ENCODE measurements at regions not wholly inside any gene's neighbourhood (a gene's known extent, or its start where the extent isn't known, plus 50 kb on each side); places are given as distances from the start of the nearest gene placed in this dataset.

GRCh38 chr2:145029873-145030272, 510.0 kb upstream of the ZEB2 start:
- Histone ChIP-seq H4K20me1 (ENCODE audit: control insufficient read depth, extremely low read depth, insufficient read depth, low read length) (no peaks in the 10 kb centered on the region), H3K4me3 (replicated peaks in 1 of 4; ENCODE audit: control extremely low read depth in 1 of 4, insufficient read depth in 1 of 4, low read depth in 3 of 4, low read length in 4 of 4) (peak overlapping the region in 1 of 4 experiments; percentile 13), H3K4me1 (ENCODE audit: control insufficient read depth, extremely low read depth, insufficient read depth, low read length) (peaks cover 12% of the 10 kb centered on the region), H2AFZ (ENCODE audit: low read length) (peak overlapping the region; percentile 80), H3K36me3 (ENCODE audit: control insufficient read depth, insufficient read depth, low read length) (no peaks in the 10 kb centered on the region), H3K27ac (ENCODE audit: insufficient read depth, low read length) (peak overlapping the region; percentile 44), H3K9me3 (ENCODE audit: control insufficient read depth, insufficient read depth, low read depth, low read length) (no peaks in the 10 kb centered on the region), H3K27me3 (ENCODE audit: control insufficient read depth, insufficient read depth, low read length) (no peaks in the 10 kb centered on the region), H3K4me2 (ENCODE audit: extremely low read depth, insufficient read depth, low read length) (peak overlapping the region; percentile 64), H3K79me2 (ENCODE audit: control insufficient read depth, insufficient read depth, low read length) (no peaks in the 10 kb centered on the region), H3K9ac (ENCODE audit: insufficient read depth, low read length) (no peak overlapping the region)
- TF ChIP-seq EZH2 (IDR thresholded peaks at IDR 0.05; ENCODE audit: low read length, missing control alignments), result no peak
- TF ChIP-seq, protein P1, sequence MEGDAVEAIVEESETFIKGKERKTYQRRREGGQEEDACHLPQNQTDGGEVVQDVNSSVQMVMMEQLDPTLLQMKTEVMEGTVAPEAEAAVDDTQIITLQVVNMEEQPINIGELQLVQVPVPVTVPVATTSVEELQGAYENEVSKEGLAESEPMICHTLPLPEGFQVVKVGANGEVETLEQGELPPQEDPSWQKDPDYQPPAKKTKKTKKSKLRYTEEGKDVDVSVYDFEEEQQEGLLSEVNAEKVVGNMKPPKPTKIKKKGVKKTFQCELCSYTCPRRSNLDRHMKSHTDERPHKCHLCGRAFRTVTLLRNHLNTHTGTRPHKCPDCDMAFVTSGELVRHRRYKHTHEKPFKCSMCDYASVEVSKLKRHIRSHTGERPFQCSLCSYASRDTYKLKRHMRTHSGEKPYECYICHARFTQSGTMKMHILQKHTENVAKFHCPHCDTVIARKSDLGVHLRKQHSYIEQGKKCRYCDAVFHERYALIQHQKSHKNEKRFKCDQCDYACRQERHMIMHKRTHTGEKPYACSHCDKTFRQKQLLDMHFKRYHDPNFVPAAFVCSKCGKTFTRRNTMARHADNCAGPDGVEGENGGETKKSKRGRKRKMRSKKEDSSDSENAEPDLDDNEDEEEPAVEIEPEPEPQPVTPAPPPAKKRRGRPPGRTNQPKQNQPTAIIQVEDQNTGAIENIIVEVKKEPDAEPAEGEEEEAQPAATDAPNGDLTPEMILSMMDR (conservative IDR thresholded peaks at IDR 0.05 in 1 of 2, IDR thresholded peaks at IDR 0.05 in 1 of 2; ENCODE audit: low read depth in 1 of 2, low read length in 2 of 2), result no peak
- no peak for DNase-seq (ENCODE audit: low read depth in 2 of 2)

DNA sequence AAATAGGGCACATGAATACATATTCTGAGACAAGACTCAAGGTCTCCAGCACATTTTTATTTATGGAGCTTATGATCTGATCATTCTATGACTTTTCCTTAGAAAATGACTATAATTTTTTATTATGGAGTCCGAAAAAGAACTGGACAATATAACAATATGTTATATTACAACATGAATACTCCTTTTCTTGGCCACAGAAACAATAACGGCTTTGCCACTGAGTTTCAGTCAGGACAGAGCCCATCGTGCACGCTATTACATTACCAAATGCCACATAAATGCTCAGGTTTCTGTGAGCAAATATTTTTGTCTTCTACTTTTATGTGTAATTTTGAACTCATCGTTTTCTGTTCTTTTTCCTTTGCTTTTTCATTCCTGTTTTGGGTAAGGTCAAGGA, 509.2 kb upstream of the ZEB2 start:
- Histone ChIP-seq H3K9me3 (ENCODE audit: control insufficient read depth, insufficient read depth, low read depth, low read length) (no peaks in the 10 kb centered on the region), H3K4me2 (ENCODE audit: extremely low read depth, insufficient read depth, low read length) (peak overlapping the region; percentile 27), H3K4me1 (ENCODE audit: control insufficient read depth, extremely low read depth, insufficient read depth, low read length) (peaks cover 12% of the 10 kb centered on the region), H3K4me3 (replicated peaks in 1 of 4; ENCODE audit: control extremely low read depth in 1 of 4, insufficient read depth in 1 of 4, low read depth in 3 of 4, low read length in 4 of 4) (no peak overlapping the region), H3K36me3 (ENCODE audit: control insufficient read depth, insufficient read depth, low read length) (no peaks in the 10 kb centered on the region), H3K79me2 (ENCODE audit: control insufficient read depth, insufficient read depth, low read length) (no peaks in the 10 kb centered on the region), H3K27me3 (ENCODE audit: control insufficient read depth, insufficient read depth, low read length) (no peaks in the 10 kb centered on the region), H2AFZ (ENCODE audit: low read length) (no peak overlapping the region), H3K9ac (ENCODE audit: insufficient read depth, low read length) (no peak overlapping the region), H3K27ac (ENCODE audit: insufficient read depth, low read length) (no peak overlapping the region), H4K20me1 (ENCODE audit: control insufficient read depth, extremely low read depth, insufficient read depth, low read length) (no peaks in the 10 kb centered on the region)
- TF ChIP-seq, protein P1 (conservative IDR thresholded peaks at IDR 0.05 in 1 of 2, IDR thresholded peaks at IDR 0.05 in 1 of 2; ENCODE audit: low read depth in 1 of 2, low read length in 2 of 2), result no peak
- TF ChIP-seq EZH2 (IDR thresholded peaks at IDR 0.05; ENCODE audit: low read length, missing control alignments), result no peak
- DNase-seq (ENCODE audit: low read depth in 2 of 2), result no peak

DNA sequence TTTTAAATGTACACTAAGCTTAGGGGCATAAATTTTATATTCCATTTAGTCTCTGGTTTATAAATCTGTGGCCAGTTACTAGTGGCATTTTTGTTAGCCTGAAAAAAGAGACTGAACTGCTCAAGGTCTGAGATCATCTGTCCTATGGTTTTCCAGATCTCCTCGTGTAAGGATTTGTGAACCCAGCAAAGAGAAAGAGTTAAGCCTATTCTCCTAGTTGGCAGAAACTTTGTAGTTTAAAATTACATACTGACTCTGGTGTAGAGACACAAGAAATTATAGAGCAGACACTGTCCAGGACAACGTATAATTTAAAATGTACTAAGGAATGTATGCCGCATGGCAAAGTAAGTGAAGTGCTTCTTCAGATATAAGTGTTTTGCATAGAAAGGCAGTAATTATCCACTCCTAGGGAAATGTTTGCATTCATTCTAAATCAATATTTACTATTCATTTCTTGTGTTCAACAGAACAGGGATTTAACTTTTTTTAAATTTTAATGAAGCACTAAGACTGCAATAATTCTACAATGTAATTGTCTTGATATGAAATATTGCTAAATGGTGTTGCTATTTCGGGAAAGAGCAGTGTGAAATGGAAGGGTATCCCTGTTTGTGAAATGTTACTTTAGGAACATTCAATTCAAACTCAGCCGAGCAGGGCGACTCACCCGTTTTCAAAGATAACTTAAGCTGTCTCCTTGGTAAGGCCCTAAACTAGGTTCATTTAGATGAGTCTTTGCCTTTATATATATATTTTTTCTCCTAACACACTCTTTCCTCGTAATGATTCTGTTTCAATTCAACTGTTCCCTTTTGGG, 508.4 kb upstream of the ZEB2 start:
- Histone ChIP-seq H3K4me2 (ENCODE audit: extremely low read depth, insufficient read depth, low read length) (peak overlapping the region; percentile 78), H3K27ac (ENCODE audit: insufficient read depth, low read length) (peak overlapping the region; percentile 47), H3K4me3 (replicated peaks in 1 of 4; ENCODE audit: control extremely low read depth in 1 of 4, insufficient read depth in 1 of 4, low read depth in 3 of 4, low read length in 4 of 4) (peak overlapping the region in 1 of 4 experiments; percentile 10)

More for the DNA sequence above, 508.4 kb upstream of the ZEB2 start:
- Histone ChIP-seq H3K36me3 (ENCODE audit: control insufficient read depth, insufficient read depth, low read length) (no peaks in the 10 kb centered on the region), H3K4me1 (ENCODE audit: control insufficient read depth, extremely low read depth, insufficient read depth, low read length) (peaks cover 14% of the 10 kb centered on the region), H3K9me3 (ENCODE audit: control insufficient read depth, insufficient read depth, low read depth, low read length) (no peaks in the 10 kb centered on the region), H3K79me2 (ENCODE audit: control insufficient read depth, insufficient read depth, low read length) (no peaks in the 10 kb centered on the region), H3K27me3 (ENCODE audit: control insufficient read depth, insufficient read depth, low read length) (no peaks in the 10 kb centered on the region), H4K20me1 (ENCODE audit: control insufficient read depth, extremely low read depth, insufficient read depth, low read length) (no peaks in the 10 kb centered on the region), H2AFZ (ENCODE audit: low read length) (peak overlapping the region; percentile 51), H3K9ac (ENCODE audit: insufficient read depth, low read length) (no peak overlapping the region)
- no peak for TF ChIP-seq EZH2 (IDR thresholded peaks at IDR 0.05; ENCODE audit: low read length, missing control alignments)
- TF ChIP-seq, protein P1 (conservative IDR thresholded peaks at IDR 0.05 in 1 of 2, IDR thresholded peaks at IDR 0.05 in 1 of 2; ENCODE audit: low read depth in 1 of 2, low read length in 2 of 2), result no peak
- DNase-seq (ENCODE audit: low read depth in 2 of 2), result no peak

Data from fibroblast of lung (primary cell).